ENCODE measurements at regions not wholly inside any gene's neighbourhood (a gene's known extent, or its start where the extent isn't known, plus 50 kb on each side); places are given as distances from the start of the nearest gene placed in this dataset.
"Not testable (repeated sequence)": the region's sequence is repeated elsewhere in the genome, so short reads cannot be mapped to it uniquely, and the experiment has no call there.

DNA sequence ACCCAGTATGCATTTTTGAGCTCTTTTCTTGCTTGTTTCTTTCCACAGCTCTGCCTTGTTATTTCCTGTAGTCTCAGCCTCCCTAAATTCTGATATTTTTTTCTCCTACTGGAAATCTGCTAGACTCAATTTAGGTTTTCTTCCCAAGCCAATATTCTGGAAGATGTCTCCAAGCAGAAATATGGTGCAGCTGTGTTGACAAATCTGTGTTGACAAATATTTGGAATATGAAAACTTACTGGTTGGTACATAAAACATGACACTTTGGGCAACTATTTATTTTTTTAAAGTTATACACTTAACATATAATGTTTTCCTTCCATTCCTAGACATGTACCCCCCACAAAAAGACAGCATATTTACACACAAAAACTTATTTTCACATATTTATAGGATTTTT lies 1048.4 kb downstream of the NCAM2 start:
- no peak for DNase-seq

DNA sequence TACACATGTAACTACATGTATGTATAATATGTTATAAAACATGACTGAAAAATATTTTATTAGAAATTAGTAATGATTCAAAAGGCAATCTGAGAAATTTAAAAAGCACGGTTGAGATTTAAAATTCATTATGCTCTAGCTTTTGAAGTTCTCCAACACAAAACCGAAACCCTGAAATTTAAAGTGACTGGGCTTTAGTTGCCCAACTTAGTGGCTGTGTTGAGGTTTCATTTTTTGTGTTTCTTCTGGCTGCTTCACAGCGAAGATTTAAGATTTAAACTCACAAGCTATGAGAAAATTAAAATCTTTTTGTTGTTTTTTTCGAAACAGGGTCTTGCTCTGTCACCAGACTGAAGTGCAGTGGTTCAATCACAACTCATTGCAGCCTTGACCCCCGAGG lies 1058.7 kb downstream of the NCAM2 start:
- no peak for DNase-seq

DNA sequence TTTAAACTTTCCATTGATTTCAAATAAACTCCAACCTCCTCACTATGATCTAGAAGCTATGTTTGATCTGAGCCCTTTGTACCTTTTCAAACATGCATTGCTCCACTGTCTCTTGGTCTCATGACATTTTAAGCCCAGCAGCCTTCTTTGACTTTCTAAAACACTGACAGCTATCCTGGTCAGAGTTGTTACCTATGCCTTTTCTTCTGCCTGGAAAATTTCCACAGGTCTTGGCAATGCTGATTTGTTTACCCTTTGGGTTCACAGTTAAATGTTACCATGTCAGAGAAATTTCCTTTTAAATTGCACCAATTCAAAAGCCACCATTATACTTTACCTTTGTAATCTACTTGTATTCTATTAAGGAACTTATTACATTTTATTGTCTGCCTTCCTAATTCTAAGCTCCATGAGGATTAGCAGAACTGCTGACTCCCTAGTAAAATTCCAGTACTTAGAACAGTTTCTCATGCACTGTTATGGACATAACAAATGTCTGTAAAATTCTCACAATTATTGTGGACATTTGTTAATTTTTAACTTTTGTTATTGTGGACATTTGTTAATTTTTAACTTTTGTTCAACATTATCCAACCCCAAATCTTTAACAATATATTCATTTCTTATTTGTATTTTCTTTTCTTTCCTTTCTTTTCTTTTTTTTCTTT lies 1064.4 kb downstream of the NCAM2 start:
- no peak for DNase-seq

DNA sequence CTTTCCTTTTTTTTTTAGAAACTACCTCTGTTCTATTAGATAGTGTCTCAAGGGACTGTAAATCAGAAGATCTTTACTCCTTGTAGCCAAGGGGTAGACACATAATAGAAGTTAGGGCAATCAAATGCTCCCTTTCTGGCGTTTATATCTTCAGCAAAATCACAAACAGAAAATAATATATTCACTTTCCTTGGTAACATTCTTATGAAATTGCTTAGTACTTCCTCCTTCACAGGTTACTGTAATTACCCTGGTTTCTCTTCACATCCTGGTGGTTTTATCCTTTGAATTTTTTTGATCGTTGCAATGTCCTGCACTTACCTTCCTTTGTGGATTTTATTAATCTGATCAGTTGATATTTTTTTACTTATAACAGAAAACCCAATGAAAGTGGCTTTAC lies 1064.9 kb downstream of the NCAM2 start:
- no peak for DNase-seq

DNA sequence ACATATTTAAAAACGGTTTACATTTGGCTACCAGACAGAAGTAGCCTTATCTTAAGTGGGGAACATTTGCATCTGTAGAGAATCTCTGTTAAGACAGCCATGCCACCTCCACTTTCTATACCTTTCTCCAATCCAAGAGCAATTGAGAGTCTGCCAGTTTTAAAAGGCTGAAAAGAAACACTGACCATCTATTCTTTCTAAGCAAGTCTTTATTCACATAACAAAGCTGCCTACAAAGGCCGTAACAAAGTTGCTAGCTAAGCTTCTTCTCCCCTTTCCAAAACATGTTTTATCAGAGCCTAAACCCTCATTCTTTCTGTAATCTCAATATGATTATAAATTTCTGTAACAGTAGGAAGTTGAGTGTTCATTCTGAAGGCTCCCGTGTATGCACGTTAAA lies 1078.3 kb downstream of the NCAM2 start:
- DNase-seq, result no peak

DNA sequence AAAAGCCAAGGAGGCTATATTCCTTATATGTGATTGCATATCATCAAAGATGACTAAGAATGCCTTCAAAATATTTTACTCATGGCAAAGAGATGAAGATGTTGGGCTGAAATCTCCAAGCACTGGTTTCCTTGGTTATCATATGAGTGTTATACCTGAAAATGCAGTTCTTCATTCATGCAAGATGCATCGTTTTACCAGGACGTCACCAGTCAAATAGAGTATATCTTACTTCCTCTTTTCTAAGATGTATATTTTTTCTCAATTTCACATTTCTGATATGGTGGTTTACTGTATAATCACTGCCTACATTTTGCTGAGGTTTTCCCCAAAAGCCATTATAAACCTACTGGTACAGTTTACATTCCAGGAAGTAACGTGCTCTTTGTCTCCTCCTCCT lies 1085.7 kb downstream of the NCAM2 start:
- no peak for DNase-seq

DNA sequence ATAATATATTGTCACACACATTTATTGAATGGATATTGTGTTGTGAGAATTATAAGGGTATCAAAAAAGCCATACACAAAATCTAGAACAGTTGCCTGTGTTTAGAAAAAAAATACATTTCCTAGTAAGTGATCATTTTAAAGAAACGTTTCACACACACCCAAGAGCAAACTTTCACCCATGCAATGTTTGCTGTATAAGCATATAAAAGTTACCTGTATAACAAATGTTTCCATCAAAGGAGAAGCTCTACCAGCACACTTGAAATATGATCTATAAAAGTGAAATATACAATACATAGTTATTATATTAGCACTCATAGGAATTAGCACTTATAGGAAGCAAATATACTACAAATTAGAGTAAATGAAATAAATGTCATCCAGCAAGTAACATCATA lies 1098.1 kb downstream of the NCAM2 start:
- no peak for DNase-seq

DNA sequence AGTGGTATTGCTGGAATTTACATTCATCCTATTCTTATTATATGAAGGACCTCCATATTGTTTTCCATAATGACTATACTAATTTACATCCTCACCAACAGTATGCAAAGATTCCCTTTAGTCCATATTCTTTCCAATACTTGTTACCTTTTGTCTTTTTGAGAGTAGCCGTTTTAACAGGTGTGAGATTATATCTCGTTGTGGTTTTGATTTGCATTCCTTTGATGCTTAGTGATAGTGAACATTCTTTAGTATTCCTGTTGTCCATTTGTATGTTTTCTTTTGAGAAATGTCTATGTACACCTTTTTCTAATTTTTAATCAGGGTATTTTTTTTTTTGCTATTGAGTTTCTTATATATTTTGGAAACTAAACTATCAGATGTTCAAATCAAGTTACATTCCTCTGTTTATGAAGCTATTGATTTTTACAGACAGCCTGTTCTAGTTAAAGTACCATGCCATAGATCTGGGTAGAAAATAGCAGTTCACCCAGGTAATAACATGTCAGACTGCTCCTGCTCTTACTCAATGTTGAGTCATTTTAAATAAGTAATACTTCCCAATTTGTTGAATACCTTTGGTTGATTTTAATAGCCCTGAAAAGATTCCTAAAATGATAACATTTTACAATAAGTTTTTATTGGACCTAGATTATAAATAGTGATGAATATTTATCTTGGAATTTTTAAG lies 1108.7 kb downstream of the NCAM2 start:
- DNase-seq, result no peak

DNA sequence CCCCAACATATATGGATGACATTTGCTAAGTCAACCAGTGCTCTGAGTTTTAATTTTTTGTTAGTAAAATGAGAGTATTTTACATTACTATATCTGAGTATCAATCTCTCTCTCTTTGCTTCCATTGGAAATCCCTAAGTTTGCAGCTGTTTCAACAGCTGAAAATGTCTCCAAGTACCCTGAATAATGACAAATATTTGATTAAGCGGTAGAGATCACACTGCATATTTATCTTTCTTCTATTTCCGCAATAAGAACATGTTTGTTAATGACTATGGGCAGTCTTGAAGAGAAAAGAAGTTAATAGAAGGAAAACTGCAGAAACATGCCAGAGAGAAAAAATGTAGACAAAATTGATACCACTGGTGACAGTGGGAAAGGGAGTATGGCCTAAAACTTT lies 1117.5 kb downstream of the NCAM2 start:
- no peak for DNase-seq

DNA sequence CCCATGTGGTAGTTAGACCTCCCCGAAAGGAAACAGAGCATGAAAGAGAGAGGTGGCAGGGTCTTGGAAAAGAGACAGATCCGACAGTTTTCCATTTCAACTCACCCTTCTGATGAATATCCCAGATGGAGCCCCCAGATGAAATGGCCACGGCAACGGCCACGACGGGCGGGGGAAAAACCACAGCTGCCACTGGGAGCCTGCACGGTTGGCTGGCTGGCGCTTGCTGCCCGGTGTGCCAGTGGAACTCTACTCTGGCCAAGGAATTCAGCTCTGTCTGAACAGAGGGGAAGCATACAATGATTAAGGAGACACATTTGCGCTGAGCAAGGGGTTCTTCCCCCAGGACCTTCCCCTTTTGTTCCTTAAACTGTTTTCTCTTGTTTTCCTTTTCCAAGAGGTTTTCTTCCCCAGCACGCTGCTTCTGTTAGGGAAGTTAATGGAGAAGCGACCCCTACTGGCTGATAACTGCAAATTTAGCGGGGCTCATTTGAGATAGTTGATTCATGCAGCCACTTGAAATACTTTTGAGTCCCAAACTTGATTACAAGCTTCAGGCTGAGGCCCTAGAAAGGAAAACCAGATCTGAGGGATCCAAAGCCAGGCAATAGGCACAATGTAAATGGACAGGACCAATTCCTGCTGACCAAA lies 1122.5 kb downstream of the NCAM2 start:
- DNase-seq, result no peak

DNA sequence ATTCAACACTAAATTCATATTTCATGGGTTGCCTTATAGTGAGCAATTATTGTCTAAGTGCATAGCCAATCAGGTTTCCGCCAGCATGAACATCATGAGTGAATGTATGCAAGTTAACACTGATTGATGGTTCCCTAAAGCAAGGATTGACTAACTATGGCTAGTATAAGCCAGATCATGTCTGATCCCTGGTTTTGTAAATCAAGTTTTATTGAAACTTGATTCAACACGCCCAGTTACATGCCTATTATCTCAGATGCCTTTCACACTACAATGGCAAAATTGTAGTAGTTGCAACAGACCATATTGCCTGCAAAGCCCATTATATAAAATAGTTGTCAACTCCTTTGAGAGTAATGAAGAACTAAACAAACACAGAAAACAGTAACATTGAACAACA lies 1127.4 kb downstream of the NCAM2 start:
- no peak for DNase-seq

DNA sequence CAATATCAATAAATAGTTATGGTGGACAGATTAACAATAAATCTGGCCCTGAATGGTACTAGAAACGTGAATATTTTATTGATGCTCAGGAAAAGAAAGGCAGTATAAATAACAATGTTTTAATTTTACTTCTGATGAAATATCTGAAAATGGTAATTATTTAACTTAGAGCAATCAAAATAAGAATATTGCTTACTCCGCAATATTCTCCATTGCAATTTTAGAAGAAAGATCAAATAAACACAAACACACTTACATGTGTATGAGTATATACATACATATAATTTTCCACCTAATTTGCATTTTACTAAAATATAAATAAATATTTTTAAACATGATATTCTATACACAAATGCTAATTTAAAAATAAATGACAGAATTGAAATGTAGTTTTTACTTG lies 1130.5 kb downstream of the NCAM2 start:
- DNase-seq, result no peak

DNA sequence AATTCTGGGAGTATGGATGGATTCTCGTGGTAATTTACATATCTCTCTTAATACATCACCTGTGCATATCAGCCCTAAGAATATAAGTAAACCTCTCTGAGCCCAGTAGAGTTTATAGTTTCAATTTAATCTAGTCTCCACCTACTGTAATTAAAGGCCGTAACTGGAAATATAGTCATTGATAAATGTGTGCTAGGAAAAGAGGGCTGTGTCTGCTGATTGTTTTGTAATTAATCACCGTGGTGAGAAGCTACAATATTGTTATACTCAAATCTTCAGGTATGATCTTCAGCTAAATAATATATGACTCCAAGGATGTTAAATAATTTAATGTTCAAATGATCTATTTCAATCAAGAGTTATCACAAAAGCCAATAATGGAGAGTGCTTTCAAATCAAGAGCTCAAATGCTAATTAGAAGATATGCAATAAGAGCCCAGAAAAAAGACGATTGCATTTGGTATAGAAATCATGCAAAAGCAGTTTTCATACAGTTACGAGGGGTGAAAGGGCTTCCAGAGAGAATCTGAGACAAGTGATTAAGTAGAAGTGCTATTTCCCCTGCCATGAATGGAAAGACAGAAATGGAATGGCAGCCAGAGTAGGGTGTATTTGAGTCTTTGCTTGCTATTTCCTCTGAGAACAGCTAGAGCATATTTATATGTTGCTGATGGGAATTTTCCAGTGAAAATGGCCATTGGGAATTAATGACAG lies 1134.3 kb downstream of the NCAM2 start:
- DNase-seq, result no peak

DNA sequence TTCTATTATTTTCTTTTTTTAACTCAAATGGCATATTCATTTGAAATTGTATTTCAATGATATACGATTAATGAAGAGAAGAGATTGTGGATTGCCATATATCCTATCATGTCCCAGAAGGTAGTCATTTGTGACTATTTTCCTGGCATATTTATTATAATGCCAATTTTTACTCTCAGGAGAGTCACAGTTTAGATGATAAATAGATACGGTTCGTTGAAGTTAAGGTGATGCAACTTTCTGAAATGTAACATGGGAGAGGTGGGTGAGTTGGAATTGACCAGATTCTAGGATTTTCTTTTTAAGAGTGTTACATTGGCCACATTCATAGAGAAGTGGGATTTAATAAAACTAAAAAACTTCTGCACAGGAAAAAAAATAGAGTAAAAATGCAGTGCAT lies 1138.5 kb downstream of the NCAM2 start:
- no peak for DNase-seq

DNA sequence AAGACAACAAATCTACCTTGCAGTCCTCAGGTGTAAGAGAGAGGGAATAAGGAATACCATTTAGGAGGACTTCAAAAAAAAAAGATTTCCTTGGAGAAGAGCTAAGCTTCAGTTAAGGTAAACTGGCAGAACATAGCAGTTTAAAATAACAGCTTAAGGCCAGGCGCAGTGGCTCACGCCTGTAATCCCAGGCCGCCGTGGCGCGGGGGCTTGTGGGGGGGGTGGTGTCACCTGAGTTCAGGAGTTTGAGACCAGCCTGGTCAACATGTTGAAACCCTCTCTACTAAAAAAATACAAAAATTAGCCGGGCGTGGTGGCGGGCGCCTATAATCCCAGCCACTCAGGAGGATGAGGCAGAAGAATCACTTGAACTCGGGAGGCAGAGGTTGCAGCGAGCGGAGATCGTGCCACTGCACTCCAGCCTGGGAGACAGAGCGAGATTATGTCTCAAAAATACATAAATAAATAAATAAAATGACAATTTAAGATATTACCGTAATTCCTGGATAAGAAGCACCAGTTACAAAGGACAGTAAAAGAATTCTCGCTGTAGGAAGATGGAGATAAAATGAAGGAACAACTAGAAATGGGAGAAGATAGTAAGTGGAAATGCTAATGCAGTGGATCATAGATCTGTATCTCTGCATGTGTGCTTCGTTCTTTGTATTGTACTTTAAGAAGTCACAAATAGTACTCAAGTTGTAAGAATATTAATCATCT lies 1140.2 kb downstream of the NCAM2 start:
- DNase-seq, result no peak

DNA sequence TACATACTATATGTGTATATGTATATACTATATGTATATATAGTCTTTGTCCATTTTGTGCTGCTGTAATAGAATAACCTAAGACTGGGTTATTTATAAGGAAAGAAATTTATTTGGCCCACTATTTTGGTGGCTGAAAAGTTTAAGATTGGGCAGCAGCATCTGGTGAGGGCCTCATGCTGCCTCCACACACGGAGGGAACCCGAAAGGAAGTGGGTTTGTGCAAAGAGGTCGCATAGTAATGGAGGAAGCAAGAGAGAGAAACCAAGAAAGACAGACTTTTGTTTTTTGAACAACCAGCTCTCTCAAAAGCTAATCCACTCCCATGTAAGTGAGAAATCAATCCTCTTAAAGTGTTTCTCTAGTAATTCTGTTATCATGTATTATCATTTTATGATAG lies 1147.3 kb downstream of the NCAM2 start:
- no peak for DNase-seq

DNA sequence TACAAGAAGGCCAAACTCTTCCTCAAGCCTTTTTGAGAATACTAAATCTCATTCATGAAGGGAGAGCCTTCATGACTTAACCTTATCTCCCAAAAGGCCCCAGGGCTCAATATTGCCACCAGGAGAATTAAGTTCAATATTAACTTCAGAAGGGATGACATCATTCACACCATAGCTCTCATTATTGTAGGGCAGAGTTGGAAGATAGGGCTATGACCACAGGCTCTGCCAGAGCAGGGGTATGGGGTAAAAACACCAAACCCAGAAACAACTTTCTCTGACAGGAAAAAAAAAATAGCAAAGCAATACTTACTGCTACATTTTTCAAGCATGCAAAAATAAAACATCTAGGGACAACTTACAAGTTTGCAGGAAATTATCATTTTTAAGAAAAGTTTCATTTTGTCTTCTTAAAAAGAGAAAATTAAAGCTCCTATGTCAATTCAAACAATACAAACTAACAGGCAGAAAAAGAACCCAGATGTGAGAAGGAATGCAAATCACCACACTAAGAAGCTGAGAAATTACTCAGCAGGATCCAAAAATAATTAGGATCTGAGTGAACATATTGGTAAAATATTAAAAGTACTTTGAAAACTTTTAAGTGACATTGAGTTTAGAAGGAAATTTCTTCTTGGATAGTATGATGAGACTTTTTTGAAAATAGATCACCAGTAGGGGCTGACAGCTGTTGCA lies 1156.5 kb downstream of the NCAM2 start:
- DNase-seq, result no peak

DNA sequence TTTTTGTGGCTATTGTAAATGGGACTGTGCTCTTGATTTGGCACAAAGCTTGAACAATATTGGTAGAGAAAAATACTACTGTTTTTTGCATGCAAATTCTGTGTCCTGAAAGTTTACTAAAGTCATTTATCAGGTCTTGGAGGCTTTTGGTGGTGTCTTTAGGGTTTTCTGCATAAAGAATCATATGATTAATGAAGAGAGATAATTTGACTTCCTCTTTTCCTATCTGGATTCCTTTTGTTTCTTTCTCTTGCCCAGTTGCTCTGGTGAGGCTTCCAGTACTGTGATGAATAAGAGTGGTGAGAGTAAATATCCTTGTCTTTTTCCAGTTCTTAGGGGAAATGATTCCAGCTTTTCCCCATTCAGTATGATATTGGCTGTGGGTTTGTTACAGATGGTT lies 1166.7 kb downstream of the NCAM2 start:
- no peak for DNase-seq

DNA sequence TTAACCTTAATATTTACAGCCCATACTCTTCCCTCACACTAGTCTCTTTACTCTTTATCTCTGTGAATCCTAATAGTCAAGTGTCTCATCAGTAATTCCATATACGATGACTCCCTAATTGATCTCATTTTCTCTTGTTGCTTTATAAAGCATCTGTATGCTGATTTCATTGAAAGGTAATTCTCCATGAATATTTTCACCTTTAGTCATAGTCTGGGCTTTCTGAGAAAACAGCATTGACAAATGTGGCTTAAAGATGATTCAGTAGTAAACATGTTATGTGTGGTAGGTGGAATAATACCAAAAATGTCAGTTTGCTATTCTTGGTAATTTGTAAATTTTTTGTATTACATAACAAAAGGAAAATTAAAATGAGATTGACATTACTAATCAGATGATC lies 1176.5 kb downstream of the NCAM2 start:
- DNase-seq, result no peak

DNA sequence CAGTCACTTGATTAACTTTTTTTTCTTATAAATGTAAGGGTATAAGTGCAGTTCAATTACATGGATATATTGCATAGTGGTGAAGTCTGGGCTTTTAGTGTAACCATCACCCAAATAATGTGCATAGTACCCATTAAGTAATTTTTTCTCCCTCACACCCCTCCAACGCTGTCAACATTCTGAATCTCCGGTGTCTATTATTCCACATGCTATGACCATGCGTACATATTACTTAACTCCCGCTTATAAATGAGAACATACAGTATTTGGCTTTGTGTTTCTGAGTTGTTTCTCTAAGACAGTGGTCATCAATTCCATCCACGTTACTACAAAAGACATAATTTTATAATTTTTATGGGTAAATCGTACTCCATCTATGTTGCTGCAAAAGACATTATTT lies 1191.1 kb downstream of the NCAM2 start:
- no peak for DNase-seq

DNA sequence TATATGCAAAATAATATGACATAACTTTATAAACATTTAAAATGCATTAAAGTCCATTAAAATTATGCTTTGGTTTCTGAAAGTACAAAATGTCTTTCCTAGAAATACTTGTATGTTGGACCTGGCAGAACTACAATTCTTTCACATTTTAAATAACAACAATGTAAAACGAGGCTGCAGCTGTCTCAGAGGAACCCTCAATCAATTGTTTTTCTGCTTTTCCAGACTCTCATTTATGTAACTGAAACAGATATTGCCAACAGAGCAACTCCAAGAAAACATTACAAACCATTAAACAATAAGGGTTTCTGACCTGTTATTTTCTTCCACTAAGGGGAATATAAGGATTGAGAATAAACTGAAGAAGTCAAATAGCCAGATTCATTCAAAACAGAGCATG lies 1193.4 kb downstream of the NCAM2 start:
- no peak for DNase-seq

DNA sequence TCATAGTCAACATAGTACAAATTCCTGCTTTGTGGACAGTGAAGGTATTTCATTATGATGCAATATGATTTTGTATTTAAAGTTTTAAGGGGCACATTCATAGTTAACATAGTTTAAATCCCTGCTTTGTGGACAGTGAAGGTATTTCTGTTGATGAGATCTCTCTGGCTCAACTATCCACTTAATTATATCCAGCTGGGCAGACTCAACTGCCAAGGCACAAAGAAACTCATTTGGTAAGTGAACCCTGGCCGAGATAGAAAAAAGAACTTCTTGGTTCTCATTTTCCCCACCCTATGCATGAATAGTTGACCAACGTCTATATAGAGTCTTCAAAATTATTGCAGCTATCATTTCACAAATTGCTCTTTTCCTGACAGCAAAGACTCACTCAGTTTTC lies 1194.6 kb downstream of the NCAM2 start:
- DNase-seq, result no peak

DNA sequence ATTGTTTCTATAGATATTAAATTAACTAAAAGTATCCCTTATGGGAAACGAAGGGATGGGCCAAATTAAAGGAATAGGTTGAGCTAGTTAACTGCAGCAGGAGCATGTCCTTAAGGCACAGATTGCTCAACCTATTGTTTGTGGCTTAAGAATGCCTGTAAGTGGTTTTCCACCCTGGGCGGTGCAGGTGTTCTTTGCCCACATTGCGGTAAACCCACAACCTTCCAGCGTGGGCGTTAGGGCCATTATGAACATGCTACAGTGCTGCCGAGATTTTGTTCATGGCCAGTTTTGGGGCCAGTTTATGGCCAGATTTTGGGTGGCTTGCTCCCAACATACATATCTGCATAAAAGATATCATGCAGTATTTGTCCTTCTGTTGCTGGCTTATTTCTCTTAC lies 1196.8 kb downstream of the NCAM2 start:
- DNase-seq, result not testable (repeated sequence)

Data from KG1 (cell line).